ENCODE measurements at regions not wholly inside any gene's neighbourhood (a gene's known extent, or its start where the extent isn't known, plus 50 kb on each side); places are given as distances from the start of the nearest gene placed in this dataset.

DNA sequence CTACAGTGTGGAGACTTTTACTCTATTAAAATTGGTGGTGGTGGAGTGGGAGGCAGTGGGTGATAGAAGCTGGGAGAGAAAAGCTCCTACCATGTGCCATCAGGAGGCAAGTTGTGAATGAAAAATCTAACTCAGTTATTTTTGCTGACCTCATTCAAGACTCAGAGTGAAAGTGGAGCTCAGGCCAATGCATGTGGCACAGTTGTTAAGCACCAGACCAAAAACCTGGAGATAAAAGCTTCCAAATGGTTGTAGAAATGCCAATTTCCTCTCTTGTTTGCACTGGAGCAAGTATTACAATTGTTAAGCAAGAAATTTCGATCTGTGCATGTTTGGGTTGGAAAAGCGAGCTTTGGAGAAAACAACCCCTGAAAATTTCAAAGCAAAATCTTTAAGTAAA is 81.5 kb upstream of the PRICKLE2 start:
- no peaks in the 10 kb centered on the region for H3K4me1 ChIP-seq (ENCODE audit: insufficient read depth, low read length)
- H4K20me1 ChIP-seq (ENCODE audit: insufficient read depth, low read length), result no peaks in the 10 kb centered on the region
- H3K9ac ChIP-seq (ENCODE audit: low read depth, low read length), result no peak overlapping the region
- no peak overlapping the region for H3K27ac ChIP-seq (ENCODE audit: low read length)
- no peaks in the 10 kb centered on the region for H3K79me2 ChIP-seq (ENCODE audit: insufficient read depth, low read length)
- no peak overlapping the region for H3K4me2 ChIP-seq (ENCODE audit: insufficient read depth, low read length)
- TF ChIP-seq, protein P1, sequence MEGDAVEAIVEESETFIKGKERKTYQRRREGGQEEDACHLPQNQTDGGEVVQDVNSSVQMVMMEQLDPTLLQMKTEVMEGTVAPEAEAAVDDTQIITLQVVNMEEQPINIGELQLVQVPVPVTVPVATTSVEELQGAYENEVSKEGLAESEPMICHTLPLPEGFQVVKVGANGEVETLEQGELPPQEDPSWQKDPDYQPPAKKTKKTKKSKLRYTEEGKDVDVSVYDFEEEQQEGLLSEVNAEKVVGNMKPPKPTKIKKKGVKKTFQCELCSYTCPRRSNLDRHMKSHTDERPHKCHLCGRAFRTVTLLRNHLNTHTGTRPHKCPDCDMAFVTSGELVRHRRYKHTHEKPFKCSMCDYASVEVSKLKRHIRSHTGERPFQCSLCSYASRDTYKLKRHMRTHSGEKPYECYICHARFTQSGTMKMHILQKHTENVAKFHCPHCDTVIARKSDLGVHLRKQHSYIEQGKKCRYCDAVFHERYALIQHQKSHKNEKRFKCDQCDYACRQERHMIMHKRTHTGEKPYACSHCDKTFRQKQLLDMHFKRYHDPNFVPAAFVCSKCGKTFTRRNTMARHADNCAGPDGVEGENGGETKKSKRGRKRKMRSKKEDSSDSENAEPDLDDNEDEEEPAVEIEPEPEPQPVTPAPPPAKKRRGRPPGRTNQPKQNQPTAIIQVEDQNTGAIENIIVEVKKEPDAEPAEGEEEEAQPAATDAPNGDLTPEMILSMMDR (IDR thresholded peaks at IDR 0.05; ENCODE audit: borderline replicate concordance, extremely low read depth, low read length, poor library complexity, severe bottlenecking), result no peak
- no peak for TF ChIP-seq EZH2 (IDR thresholded peaks at IDR 0.05; ENCODE audit: borderline replicate concordance, low read depth, low read length, severe bottlenecking)
- no peaks in the 10 kb centered on the region for H3K36me3 ChIP-seq (ENCODE audit: insufficient read depth, low read length)
- no peaks in the 10 kb centered on the region for H3K9me3 ChIP-seq (ENCODE audit: insufficient read depth, low read length, severe bottlenecking)
- no peaks in the 10 kb centered on the region for H3K27me3 ChIP-seq (ENCODE audit: insufficient read depth, low read length, poor library complexity)
- H3K4me3 ChIP-seq (ENCODE audit: low read depth in 1 of 2, low read length in 2 of 2), result no peak overlapping the region
- ATAC-seq (ENCODE audit: insufficient read depth, low read depth) (no peak), DNase-seq (no peak)
- no peak overlapping the region for H2AFZ ChIP-seq (ENCODE audit: low read depth, low read length)

DNA sequence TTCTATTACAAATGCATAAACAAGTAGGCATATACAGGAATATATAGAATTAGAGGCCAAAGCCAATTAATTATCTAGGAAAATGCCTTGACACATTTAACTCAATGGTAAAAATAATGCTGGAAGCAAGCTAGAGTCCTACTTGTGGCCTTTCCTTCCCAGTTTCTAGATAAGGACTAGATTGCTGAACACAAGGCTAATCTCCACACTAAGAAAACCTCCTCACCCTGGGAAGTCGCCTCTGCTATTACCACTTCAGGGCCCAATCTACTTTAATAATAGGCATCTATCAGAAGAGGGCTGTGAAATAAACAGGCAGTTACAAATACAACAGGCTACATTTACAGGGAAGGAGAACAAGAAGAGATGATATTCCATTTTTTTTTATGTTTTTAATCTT is 80.5 kb upstream of the PRICKLE2 start:
- H3K9me3 ChIP-seq (ENCODE audit: insufficient read depth, low read length, severe bottlenecking), result no peaks in the 10 kb centered on the region
- no peaks in the 10 kb centered on the region for H3K4me1 ChIP-seq (ENCODE audit: insufficient read depth, low read length)
- H3K27ac ChIP-seq (ENCODE audit: low read length), result no peak overlapping the region
- DNase-seq, result no peak
- no peaks in the 10 kb centered on the region for H3K27me3 ChIP-seq (ENCODE audit: insufficient read depth, low read length, poor library complexity)
- no peaks in the 10 kb centered on the region for H4K20me1 ChIP-seq (ENCODE audit: insufficient read depth, low read length)
- H3K9ac ChIP-seq (ENCODE audit: low read depth, low read length), result no peak overlapping the region
- H3K36me3 ChIP-seq (ENCODE audit: insufficient read depth, low read length), result no peaks in the 10 kb centered on the region
- H3K4me3 ChIP-seq (ENCODE audit: low read depth in 1 of 2, low read length in 2 of 2), result no peak overlapping the region
- no peak for TF ChIP-seq EZH2 (IDR thresholded peaks at IDR 0.05; ENCODE audit: borderline replicate concordance, low read depth, low read length, severe bottlenecking)
- TF ChIP-seq, protein P1 (IDR thresholded peaks at IDR 0.05; ENCODE audit: borderline replicate concordance, extremely low read depth, low read length, poor library complexity, severe bottlenecking), result no peak
- H3K4me2 ChIP-seq (ENCODE audit: insufficient read depth, low read length), result no peak overlapping the region
- no peak overlapping the region for H2AFZ ChIP-seq (ENCODE audit: low read depth, low read length)
- no peaks in the 10 kb centered on the region for H3K79me2 ChIP-seq (ENCODE audit: insufficient read depth, low read length)
- ATAC-seq (ENCODE audit: insufficient read depth, low read depth), result no peak

DNA sequence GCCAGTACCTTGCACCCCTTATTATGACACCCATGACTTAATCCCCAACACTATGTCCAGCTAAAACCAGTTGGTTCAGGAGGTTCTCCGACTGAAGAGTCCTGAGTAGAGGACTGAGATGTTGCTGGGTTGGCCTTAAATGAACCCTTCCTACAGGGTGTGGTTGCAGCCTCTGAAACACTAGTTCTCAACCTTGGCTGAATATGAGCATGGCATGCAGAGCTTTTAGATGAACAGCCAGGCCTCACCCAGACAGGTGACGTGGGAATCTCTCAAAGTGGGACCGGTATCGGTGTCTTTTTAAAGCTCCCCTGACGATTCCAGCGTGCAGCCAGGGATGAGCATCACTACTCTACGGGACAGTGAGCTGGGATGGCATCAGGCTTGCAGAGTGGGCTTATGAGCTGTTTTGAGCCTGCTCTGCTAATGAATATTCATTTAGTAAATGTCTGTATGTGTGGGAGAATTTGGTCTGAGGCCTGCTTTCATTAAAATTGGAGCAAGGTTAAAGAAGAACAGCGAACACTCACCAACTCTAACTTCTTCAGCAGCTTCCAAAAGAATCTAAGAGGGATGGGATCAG is 79.7 kb upstream of the PRICKLE2 start:
- no peaks in the 10 kb centered on the region for H3K9me3 ChIP-seq (ENCODE audit: insufficient read depth, low read length, severe bottlenecking)
- H3K79me2 ChIP-seq (ENCODE audit: insufficient read depth, low read length), result no peaks in the 10 kb centered on the region
- no peaks in the 10 kb centered on the region for H3K27me3 ChIP-seq (ENCODE audit: insufficient read depth, low read length, poor library complexity)
- no peaks in the 10 kb centered on the region for H4K20me1 ChIP-seq (ENCODE audit: insufficient read depth, low read length)
- ATAC-seq (ENCODE audit: insufficient read depth, low read depth), result no peak
- H3K36me3 ChIP-seq (ENCODE audit: insufficient read depth, low read length), result no peaks in the 10 kb centered on the region
- no peak for DNase-seq
- H3K4me2 ChIP-seq (ENCODE audit: insufficient read depth, low read length), result no peak overlapping the region
- H2AFZ ChIP-seq (ENCODE audit: low read depth, low read length), result no peak overlapping the region
- H3K4me1 ChIP-seq (ENCODE audit: insufficient read depth, low read length), result no peaks in the 10 kb centered on the region
- H3K4me3 ChIP-seq (ENCODE audit: low read depth in 1 of 2, low read length in 2 of 2), result no peak overlapping the region
- H3K9ac ChIP-seq (ENCODE audit: low read depth, low read length), result no peak overlapping the region
- TF ChIP-seq EZH2 (IDR thresholded peaks at IDR 0.05; ENCODE audit: borderline replicate concordance, low read depth, low read length, severe bottlenecking), result no peak
- TF ChIP-seq, protein P1 (IDR thresholded peaks at IDR 0.05; ENCODE audit: borderline replicate concordance, extremely low read depth, low read length, poor library complexity, severe bottlenecking), result no peak
- no peak overlapping the region for H3K27ac ChIP-seq (ENCODE audit: low read length)

DNA sequence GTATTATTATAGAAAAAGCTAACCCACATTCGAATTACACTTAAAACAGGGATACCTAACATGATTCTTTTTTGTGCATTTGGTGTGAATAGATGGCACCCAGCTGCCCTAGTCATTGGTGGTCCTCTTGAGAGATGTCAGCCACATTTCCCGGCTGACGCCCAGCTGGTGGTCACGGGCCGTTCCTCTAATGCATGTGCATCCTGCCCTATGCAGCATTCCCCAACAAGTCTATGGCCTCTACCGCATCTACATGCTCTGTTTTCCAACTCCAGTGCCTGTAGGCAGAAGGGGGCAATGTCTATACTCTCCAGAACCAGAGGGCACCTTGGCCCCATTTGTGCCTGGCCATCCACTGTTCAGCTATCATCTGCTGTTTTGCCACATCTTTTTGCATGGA is 78.6 kb upstream of the PRICKLE2 start:
- no peaks in the 10 kb centered on the region for H3K4me1 ChIP-seq (ENCODE audit: insufficient read depth, low read length)
- ATAC-seq (ENCODE audit: insufficient read depth, low read depth) (no peak), DNase-seq (no peak)
- TF ChIP-seq, protein P1 (IDR thresholded peaks at IDR 0.05; ENCODE audit: borderline replicate concordance, extremely low read depth, low read length, poor library complexity, severe bottlenecking), result no peak
- no peak for TF ChIP-seq EZH2 (IDR thresholded peaks at IDR 0.05; ENCODE audit: borderline replicate concordance, low read depth, low read length, severe bottlenecking)
- H4K20me1 ChIP-seq (ENCODE audit: insufficient read depth, low read length), result no peaks in the 10 kb centered on the region
- H3K4me2 ChIP-seq (ENCODE audit: insufficient read depth, low read length), result no peak overlapping the region
- H3K27me3 ChIP-seq (ENCODE audit: insufficient read depth, low read length, poor library complexity), result no peaks in the 10 kb centered on the region
- no peak overlapping the region for H3K9ac ChIP-seq (ENCODE audit: low read depth, low read length)
- no peak overlapping the region for H3K4me3 ChIP-seq (ENCODE audit: low read depth in 1 of 2, low read length in 2 of 2)
- no peaks in the 10 kb centered on the region for H3K9me3 ChIP-seq (ENCODE audit: insufficient read depth, low read length, severe bottlenecking)
- no peaks in the 10 kb centered on the region for H3K79me2 ChIP-seq (ENCODE audit: insufficient read depth, low read length)
- H3K36me3 ChIP-seq (ENCODE audit: insufficient read depth, low read length), result no peaks in the 10 kb centered on the region
- no peak overlapping the region for H2AFZ ChIP-seq (ENCODE audit: low read depth, low read length)
- no peak overlapping the region for H3K27ac ChIP-seq (ENCODE audit: low read length)
